Neural crest cell (in vitro differentiated cells): ENCODE measurements at regions not wholly inside any gene's neighbourhood (a gene's known extent, or its start where the extent isn't known, plus 50 kb on each side); places are given as distances from the start of the nearest gene placed in this dataset.

Experiments used
- DNase-seq: peaks from one replicate; pipeline ENCODE4 v3.0.0; 2021; ENCODE audit warnings: low read depth, mixed read lengths, low spot score
- H3K27ac Mint-ChIP-seq: one replicate; pipeline ENCODE4 v1.8.0; 2021; ENCODE audit warnings: mild to moderate bottlenecking, mixed read lengths; ENCODE audit not compliant: unreplicated experiment
- H3K27me3 Mint-ChIP-seq: 2 replicates; pipeline ENCODE4 v1.8.0; 2021; ENCODE audit warnings: low read depth, mild to moderate bottlenecking, mixed read lengths
- H3K36me3 Mint-ChIP-seq: 2 replicates; pipeline ENCODE4 v1.8.0; 2021; ENCODE audit warnings: low read depth, mild to moderate bottlenecking, mixed read lengths
- H3K4me1 Mint-ChIP-seq: 2 replicates; pipeline ENCODE4 v1.8.0; 2021; ENCODE audit warnings: mixed read lengths
- H3K4me3 Mint-ChIP-seq: one replicate; pipeline ENCODE4 v1.8.0; 2021; ENCODE audit warnings: mild to moderate bottlenecking, mixed read lengths
- H3K9me3 Mint-ChIP-seq: 2 replicates; pipeline ENCODE4 v1.8.0; 2021; ENCODE audit warnings: mixed read lengths
- TF ChIP-seq, protein P1 (sequence below): fragments of 200-600 bp; sonication (generic); conservative IDR thresholded peaks from 2 replicates; pipeline ENCODE4 v1.5.0; 2021; ENCODE audit warnings: antibody characterized with exemption, mild to moderate bottlenecking

DNA sequence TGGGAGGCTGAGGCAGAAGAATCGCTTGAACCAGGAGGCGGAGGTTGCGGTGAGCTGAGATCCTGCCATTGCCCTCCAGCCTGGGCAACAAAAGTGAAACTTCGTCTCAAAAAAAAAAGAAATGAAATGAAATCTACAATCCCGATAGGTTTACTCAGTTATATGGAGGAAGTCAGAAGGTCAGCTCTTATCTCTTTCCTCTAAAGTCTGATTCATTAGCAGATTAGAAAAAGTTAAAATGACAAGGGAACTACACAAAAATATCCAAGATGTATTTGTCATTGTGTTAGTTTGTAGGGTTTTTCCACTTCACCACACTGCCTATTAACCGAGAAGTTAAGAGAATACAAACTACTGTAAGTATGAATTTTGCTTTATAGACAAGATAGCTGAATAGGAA is 420.6 kb downstream of the SHQ1 start:
- TF ChIP-seq, protein P1, sequence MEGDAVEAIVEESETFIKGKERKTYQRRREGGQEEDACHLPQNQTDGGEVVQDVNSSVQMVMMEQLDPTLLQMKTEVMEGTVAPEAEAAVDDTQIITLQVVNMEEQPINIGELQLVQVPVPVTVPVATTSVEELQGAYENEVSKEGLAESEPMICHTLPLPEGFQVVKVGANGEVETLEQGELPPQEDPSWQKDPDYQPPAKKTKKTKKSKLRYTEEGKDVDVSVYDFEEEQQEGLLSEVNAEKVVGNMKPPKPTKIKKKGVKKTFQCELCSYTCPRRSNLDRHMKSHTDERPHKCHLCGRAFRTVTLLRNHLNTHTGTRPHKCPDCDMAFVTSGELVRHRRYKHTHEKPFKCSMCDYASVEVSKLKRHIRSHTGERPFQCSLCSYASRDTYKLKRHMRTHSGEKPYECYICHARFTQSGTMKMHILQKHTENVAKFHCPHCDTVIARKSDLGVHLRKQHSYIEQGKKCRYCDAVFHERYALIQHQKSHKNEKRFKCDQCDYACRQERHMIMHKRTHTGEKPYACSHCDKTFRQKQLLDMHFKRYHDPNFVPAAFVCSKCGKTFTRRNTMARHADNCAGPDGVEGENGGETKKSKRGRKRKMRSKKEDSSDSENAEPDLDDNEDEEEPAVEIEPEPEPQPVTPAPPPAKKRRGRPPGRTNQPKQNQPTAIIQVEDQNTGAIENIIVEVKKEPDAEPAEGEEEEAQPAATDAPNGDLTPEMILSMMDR: no peak
- no peaks in the 10 kb centered on the region for H3K27me3 Mint-ChIP-seq
- H3K27ac Mint-ChIP-seq: no peak overlapping the region
- H3K9me3 Mint-ChIP-seq: no peaks in the 10 kb centered on the region
- no peaks in the 10 kb centered on the region for H3K36me3 Mint-ChIP-seq
- peaks cover 29% of the 10 kb centered on the region for H3K4me1 Mint-ChIP-seq
- no peak overlapping the region for H3K4me3 Mint-ChIP-seq
- DNase-seq: no peak

DNA sequence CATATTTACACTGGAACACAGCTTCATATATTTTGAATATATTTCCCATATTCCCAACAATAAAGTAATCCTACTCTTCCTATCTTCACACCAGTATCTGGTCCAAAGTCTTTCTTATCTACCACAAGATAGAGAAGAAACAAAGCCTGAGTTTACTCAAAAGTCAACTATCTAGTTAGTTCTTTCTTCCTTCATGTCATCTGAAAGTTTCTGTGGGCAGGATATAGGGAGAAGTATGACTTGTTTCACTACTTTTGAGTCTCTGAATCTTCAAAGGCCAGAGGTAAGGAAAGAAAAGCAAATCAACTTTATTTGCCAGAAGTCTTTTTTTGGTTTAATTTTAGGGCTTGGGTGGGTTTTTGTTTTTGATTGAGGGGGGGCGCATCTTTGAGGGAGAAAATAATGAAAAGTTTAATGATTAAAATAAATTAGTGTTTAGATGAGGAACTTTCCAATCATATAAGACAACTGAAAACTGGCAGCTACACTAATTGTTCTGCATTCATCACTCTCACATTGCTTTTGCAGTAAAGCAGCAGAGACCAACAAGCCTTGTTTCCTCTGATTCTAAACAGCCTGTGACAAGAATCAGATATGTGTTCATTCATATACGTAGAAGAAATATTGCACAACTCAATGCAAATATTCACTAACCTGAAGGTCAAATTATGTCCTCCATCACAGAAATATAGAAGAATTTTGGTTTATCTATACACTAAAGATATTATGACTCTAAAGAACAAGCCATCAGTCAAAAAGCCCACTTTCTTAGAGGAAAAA is 421.4 kb downstream of the SHQ1 start:
- no peaks in the 10 kb centered on the region for H3K27me3 Mint-ChIP-seq
- DNase-seq: no peak
- H3K9me3 Mint-ChIP-seq: peaks cover 2% of the 10 kb centered on the region
- peaks cover 2% of the 10 kb centered on the region for H3K36me3 Mint-ChIP-seq
- peaks cover 29% of the 10 kb centered on the region for H3K4me1 Mint-ChIP-seq
- TF ChIP-seq, protein P1: no peak
- H3K27ac Mint-ChIP-seq: no peak overlapping the region
- no peak overlapping the region for H3K4me3 Mint-ChIP-seq

GRCh38 chr3:72423643-72424042 is 424.6 kb downstream of the SHQ1 start:
- Mint-ChIP-seq H3K9me3 (peaks cover 6% of the 10 kb centered on the region), H3K4me3 (no peak overlapping the region), H3K27me3 (no peaks in the 10 kb centered on the region), H3K36me3 (peaks cover 20% of the 10 kb centered on the region), H3K4me1 (peaks cover 25% of the 10 kb centered on the region), H3K27ac (no peak overlapping the region)
- no peak for DNase-seq
- TF ChIP-seq, protein P1: no peak

DNA sequence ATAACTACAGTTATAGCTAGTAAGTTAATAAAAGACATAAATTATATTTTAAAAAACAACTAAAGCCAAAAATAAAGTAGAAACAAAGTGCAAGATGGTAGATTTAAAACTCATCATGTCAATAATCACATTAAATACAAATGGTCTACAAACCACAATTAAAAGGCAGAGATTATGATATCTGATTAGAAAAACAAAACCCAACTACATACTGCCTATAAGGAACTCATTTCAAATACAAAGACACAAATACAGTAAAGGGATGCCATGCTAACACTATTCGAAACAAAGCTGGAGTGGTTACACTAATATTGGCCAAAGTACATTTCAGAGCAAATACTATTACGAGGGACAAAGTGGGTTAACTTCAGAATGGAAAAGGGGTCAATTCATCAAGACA is 426.5 kb downstream of the SHQ1 start:
- TF ChIP-seq, protein P1: no peak
- peaks cover 21% of the 10 kb centered on the region for H3K36me3 Mint-ChIP-seq

GRCh38 chr3:72421126-72421525 is 427.1 kb downstream of the SHQ1 start:
- no peak for DNase-seq
- no peak overlapping the region for H3K27ac Mint-ChIP-seq
- no peaks in the 10 kb centered on the region for H3K27me3 Mint-ChIP-seq
- peaks cover 6% of the 10 kb centered on the region for H3K4me1 Mint-ChIP-seq
- H3K36me3 Mint-ChIP-seq: peaks cover 21% of the 10 kb centered on the region
- peaks cover 6% of the 10 kb centered on the region for H3K9me3 Mint-ChIP-seq
- no peak overlapping the region for H3K4me3 Mint-ChIP-seq
- TF ChIP-seq, protein P1: no peak

More for the DNA sequence above, 426.5 kb downstream of the SHQ1 start:
- Mint-ChIP-seq H3K9me3 (peaks cover 6% of the 10 kb centered on the region), H3K4me3 (no peak overlapping the region), H3K27me3 (no peaks in the 10 kb centered on the region), H3K4me1 (peaks cover 12% of the 10 kb centered on the region), H3K27ac (no peak overlapping the region)
- DNase-seq: no peak
